Stimulated activated CD4-positive, alpha-beta T cell treated with anti-CD3 and anti-CD28 coated beads, Interleukin-4, amount 100 ng/mL, for 24 hours (primary cell): ENCODE measurements at regions not wholly inside any gene's neighbourhood (a gene's known extent, or its start where the extent isn't known, plus 50 kb on each side); places are given as distances from the start of the nearest gene placed in this dataset.
A peak's percentile ranks its signal among the peaks of the same experiment; 100 is the strongest.

ENCODE experiments used
- DNase-seq: peaks from one replicate; pipeline ENCODE4 v3.0.0-alpha.2; 2020

DNA sequence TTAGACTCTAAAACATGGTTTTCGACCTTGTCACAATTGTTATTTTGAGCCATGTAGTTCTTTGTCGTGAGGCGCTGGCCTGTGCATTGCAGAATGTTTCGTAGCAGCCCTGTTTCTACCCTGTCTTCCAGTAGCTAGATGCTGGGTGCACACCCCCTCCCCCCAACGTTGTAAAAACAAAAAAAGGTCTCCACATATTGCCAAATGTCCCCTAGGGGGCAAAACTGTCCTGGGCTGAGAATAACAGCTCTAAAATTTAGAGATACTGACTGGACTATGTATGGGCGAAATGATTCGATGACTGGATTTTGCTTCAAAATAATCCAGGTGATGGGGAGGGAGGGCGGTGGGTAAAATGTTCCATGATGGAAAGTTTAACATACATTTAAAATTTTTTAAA, 126.1 kb upstream of the FUT8 start:
- peak; percentile 22 for DNase-seq

DNA sequence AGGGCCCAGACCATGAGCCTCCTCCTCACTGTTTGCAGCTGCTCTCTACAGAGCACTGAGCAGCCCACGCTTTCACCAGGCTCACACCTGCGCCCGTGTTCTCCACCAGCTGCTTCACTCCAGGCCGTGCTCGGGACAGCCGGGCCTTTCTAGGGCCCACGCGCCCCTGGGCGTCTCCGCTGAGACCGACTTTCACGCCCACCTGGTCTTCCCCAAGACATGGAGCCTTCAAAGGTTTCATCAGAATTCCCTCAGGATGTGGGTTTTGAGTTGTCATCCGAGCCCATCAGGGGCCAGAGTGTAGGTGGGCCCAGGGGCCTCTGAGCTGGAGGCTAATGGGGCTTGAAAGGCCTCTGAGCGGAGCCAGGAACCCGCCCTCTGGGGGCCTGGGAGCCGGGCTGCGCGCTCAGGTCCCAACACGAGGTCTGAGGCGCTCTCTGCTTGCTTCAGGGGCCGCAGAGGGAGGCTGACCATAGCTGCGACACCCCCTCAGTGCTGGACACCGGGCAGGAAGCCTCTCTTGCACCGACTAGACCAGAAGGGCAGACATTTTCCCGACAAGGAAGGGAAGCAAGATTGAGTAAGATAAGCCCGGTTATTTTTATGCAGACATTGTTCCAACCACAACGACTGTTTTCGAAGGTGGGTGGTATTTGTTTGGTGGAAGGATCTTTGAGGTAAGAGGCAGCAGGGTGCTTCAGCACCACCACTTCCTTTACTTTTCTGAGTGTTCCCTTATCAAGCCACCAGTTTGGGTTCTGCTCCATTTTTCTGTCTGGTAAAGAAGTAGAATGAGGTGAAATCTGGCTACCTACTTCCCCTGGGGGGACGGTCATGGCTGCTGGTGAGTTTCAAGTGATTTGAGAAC, 125.0 kb upstream of the FUT8 start:
- DNase-seq, result peak; percentile 57

DNA sequence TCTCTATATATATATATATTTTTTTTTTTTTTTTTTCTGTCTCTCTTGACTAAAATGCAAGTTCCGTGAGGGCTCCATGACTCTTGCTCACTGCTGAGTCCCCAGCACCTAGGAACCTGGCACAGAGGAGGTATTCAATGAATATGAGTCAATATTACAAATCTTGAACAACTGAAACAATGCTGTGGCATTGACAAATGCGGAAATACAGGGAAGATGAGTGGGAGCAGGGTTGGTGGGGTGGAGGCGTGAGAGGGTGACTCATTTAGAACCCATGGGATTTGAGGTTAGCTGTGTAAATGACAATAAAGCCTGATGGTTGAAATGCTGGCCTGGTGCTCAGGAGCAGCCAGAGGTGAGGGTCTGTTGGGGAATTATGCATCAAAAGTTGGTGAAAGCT, 121.7 kb upstream of the FUT8 start:
- peak; percentile 64 for DNase-seq

DNA sequence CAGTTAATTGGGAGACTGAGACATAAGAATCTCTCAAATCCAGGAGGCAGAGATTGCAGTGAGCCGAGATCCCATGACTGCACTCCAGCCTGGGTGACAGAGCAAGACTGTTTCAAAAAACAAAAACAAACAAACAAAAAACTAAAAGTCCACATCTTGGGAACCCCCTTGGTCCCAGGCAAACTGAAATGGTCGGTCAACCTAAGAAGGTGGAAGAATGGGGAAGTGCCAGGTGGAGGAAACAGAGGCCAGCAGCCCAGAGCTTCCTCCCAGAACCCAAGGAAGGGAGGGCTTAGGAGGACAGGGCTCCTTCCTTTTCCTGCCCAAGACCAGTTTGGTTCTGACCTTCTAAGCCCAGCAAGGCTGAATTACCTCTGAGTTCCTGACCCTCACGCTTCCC, 121.0 kb upstream of the FUT8 start:
- no peak for DNase-seq

DNA sequence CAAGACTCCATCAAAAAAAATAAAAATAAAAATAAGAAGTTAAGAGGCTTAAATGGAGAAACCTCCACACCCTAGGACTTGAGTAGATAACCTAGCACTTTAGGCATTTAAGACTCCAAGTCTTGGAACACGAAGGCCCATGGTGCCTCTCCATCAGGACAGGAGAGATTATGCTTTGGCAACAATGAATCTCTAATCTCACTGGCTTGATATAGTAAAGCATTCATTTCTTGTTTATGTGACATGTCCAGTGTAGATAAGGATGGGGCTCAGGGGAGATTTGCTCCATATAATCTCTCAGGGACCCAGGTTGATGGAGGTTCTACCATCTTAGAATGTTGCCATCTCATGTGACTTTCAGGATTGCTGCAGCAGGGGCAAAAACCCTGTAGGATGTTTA, 117.7 kb upstream of the FUT8 start:
- no peak for DNase-seq

DNA sequence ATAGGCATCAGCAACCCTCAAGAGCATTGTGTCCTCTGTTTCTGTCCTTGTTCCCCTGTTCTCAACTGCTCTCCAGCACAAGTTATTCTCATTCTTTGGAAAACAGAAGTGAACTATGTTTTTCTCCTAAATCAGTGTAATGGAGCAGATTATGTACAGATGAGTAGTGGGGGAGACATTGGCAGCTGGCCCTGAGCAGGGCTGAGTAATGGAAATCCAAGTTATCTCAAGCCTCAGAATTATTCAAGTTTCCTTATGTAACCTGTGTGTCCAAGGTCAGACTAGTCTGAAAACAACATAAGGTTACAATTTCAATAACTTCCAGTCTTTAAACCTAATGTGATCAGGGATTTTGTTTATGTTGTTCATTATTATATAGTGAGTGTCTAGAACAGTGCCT, 116.1 kb upstream of the FUT8 start:
- DNase-seq, result no peak

DNA sequence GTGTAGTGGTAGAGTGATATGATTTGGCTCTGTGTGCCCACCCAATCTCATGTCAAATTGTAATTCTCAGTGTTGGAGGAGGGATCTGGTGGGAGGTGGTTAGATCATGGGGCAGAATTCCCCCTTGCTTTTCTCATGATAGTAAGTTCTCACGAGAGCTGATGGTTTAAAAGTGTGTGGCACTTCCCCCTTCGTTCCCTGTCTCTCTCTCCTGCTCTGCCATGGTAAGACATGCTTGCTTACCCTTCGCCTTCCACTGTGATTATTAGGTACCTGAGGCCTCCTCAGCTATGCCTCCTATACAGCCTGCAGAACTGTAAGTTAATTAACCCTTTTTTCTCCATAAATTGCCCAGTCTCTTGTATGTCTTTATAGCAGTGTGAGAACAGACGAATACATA, 115.7 kb upstream of the FUT8 start:
- DNase-seq, result no peak

DNA sequence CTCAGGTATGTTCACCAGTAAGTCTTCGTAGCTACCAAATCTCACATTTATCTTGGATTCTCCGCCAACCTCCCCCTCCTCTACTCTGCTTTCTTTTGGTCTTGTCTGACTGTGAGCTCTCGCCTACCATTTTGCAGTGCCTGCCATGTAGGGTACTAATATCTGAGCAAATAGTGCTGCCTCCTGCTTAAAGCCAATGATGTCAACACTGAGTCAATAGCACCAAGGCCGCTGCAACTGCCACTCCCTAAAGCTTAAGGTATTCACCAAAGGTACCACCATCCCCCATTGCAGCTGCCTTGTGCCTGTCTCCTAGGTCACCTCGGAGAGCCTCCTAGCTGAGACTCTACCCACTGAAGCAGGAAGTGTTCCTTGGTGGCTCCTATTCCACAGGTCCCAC, 114.8 kb upstream of the FUT8 start:
- DNase-seq, result no peak

DNA sequence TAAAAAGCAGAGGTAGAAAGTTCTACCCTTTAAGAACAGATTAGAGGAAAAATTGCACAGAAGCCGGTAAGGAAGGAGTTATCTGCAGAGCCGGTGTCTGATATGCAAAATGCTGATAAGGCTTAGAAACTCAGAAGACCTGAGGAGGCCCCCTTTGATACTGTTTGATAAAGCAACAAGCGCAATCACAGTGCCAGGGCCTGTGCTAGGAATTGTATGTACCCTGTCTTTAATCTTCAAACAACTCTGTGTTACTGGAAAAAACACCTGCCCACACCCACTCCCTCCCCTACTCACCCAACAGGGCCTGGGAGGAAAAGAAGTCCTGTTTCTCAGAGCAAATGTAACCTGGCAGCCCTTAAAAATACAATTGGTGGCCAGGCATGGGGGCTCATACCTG, 112.7 kb upstream of the FUT8 start:
- no peak for DNase-seq

DNA sequence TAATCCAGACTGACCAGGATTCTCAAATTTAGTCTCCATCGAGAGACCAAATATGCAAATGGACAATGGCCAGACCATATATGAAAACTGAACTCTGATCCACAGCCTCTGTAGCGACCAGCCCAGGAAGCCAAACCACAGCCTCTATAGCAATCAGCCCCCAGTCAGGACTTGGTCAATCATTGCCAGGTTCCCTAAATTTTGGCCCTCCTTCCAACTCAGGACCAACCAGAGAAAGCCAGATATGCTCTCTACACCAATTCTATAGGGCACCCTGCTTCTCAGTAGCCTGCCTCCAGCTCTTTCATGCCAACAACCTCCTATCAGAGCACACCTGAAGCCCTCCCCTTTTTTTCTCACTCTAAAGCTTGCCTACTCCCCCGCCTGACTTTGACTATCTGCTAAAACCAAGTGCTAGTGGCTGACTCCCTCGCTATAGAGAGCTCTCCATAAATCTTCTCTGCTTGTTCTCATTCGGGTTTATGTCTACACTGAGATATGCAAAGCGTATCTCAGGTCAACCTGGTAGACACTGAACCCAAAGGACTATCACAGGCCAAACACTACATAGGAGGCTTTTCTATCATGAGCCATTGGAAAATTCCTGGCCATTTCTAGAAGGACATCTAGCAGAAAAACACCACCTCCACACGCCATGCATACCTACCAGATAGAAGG, 110.5 kb upstream of the FUT8 start:
- DNase-seq, result no peak

DNA sequence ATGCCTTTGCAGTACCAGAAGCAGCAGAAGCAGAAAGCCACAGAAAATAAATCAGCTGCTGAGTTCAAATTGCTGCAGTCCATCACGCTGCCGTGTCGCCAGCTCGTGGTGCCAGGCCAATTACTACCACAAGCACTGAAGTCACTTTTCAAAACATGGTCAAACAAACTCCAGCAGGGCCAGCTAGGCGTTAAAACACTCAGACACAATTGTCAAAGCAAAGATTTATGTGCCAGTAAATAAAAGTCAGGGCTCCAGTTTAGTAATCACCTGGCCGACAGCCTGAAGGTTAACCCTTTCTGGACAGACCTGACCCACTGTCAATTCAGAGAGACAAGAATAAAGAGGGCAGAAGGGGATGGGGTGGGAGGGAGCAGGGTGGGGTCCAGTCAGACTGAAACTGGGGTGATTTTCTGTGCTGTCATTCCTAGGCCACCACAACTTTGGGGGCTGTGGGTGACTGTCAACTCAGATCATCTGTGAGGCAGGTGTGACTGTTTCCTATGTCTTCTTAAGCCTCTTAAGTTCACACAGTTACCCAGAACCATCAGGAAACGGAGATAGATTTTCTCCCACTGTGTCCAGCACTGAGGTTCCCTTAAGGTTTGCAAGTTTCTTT, 109.8 kb upstream of the FUT8 start:
- DNase-seq, result peak; percentile 48

DNA sequence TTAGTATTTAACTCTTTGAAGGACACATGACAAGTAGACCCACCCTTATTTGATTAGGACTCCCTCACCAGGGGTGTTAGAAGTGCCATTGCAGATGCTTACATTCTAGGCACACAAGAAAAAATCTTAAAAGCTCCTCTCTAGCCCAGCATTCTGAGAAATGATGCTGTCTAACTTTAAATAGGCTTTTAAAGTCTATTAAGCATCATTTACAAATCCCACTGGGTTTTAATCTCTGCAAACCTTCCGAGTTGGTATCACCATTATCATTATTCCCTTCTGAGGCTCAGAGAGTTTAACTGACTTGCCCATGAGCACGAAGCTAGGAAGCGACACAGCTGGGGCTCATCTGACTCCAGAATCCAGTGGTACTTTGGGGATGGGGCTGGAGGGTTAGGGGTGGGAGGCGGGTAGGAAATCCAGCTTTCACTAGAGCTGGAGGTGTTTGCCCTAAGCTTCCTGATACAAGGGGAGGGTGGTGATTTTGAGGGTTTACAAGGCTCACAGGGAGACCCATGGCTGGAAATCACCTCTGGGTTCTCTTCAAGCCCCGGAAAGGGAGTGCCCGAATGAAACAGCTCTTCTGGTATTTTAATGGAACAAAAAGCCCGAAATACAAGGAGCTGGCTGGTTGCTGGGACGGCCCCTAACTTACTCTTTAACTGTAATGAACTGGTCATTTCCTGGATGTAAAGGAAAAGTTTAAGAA, 109.2 kb upstream of the FUT8 start:
- no peak for DNase-seq

DNA sequence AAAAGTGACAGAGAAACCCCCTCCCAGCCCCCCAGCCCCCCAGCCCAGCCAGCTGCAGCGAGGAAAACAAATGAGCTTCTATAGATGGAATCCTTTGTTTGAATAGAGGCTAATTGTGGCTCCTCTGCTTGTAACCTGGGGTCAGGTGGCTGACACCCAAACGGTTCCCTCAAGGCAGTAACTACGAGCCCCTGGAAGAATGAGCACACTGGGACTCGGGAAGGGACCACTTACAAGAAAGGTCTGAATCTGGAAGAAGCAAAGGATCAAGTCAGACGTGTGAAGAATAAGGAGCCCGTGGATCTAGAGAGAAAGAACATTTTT, 108.7 kb upstream of the FUT8 start:
- DNase-seq, result no peak

DNA sequence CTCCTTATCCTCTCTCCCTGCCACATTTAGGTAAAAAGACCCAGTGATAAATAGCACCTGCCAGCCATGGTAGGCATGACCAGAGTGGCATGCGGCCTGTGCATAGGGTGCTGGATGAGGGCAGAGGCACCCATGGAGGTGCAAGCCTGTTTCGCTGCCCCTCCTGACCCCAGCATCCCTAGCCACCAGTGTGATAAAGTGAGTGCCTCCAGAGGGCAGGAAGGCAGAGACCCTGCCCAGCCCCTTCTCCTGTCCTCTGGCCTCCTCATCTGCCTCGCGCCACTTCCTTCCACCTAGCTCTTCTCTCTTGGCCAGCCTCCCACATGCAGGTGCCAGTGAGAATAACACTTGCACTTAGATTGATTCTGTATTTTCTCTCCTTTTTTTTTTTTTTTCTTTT, 108.3 kb upstream of the FUT8 start:
- no peak for DNase-seq

DNA sequence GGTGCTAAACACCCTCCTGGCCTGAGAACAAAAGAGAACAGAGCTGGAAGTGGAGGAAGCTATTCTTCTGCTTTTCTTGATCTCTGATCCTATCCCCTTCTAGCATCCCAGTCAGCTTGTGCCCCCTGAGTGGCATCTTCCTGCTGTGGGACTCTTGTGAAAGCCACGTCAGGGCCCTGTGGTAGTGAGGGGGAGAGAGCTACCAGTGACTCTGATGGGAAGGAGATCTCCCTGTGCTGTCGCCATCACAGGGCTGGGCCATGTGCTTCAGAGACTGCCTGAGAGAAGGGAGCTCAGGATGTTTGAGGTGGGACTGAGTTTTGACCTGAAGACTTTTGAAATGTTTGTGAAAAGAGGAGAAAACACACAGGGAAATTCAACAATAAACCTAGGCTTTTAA, 107.6 kb upstream of the FUT8 start:
- DNase-seq, result no peak

DNA sequence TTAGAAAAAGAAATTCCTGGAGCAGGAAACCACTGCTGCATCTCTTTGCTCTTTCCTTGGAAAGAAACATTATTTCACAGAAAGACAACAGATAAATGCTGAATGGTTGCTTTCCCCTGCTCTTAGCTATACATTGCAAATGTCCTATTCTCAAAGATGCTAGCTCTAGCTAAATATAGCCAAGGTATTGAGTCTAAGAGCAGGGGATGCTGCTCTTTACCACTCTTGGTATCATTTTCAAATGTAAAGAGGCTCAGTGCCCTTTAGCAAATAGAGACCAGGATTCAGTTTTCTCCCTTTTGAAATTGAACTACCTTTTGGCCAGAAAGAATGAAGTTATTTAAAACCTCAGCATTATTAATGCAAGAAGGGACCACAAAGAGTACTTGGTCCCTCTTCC, 104.0 kb upstream of the FUT8 start:
- DNase-seq, result no peak

DNA sequence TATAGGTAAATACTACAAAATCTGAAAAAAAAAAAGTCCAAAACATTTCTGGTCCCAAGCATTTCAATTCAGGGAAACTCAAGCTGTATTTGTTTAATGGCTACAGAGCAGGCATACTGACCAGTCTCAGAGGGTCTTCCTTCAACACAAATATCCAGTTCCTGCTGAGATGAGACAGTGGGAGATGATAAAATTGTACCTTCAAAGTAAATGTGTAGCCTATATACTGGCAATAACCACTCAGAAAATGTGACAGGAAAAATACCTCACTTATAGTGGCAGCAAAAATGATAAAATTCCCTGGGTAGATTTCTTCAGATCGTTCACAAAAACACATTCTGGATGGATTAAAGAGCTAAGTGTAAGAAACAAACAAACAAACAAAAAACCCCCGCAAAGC, 102.0 kb upstream of the FUT8 start:
- no peak for DNase-seq

DNA sequence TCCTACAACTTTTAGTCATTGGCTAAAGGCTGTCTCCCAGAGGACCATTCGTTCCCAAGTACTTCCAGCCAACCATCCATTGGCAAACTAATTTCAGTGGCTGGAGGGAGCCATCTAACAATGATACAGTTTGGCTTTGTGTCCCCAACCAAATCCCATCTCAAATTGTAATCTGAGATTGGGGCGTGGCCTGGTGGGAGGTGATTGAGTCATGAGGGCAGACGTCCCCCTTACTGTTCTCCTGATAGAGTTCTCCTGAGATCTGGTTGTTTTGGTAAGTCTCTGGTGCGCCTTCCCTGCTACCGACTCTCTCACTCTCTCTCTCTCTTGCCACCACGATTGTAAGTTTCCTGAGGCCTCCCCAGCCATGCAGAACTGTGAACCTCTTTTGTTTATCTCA, 99.7 kb upstream of the FUT8 start:
- DNase-seq, result no peak

DNA sequence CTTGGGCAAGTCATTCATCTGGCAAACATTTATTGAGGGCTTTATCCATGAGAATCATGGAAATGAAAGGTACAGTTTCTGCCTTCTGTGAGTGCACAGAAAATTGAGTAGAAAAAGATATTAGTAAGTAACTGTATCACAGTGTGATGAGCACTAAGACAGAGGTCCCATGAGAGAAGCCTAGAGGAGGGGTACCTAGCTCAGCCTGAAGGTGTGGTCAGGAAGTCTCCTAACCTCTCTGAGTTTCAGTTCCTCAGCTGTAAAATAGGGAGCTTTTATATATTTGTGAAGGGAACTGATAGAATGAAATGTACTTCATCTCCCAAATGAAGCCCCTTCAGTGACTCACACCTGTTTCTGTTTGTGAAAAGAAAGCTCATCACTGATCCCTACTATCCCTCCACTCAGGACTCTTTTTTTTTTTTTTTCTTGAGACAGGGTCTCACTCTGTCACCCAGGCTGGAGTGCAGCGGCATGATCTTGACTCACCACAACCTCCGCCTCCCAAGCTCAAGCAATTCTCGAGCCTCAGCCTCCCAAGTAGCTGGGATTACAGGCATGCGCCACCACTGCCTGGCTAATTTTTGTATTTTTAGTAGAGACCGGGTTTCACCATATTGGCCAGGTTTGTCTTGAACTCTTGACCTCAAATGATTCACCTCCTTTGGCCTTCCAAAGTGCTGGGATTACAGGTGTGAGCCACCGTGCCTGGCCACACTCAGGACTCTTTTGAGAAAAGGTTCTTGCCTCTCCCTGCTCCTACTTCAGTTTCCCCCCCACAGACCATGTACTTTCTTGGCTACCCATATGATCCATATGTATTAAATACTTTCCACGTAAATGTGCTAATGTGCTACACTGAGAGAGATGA, 93.7 kb upstream of the FUT8 start:
- no peak for DNase-seq

DNA sequence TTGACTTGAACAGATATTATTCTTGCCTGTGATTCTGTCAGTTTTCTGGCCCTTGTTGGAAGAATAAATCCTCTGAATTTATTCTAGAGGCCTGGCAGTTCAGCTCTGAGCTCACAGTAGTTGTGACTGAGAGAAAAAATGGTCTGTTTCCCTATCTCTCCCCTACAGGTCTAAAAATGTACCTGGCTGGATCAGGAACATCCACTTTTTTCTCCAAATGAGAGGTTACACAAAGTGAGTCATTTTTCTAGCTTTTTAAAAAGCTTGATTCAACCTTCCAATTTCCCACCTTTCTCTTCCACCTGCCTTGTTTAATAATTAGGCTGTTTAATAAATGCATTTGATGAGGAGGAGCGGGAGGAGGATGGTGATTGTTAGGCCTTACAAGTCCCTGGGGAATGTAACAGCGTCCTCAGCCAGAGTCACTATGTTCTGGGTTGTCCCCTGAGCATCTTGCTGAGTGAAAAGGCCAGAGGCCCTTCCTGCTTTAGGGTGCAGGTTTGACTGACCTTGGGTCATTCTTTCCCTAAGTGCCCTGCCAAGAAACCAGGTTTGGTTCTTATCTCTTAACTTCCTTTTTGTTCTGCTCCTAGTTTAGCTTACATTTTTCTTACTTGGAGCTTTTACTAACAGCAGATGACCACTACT, 91.7 kb upstream of the FUT8 start:
- DNase-seq, result no peak

DNA sequence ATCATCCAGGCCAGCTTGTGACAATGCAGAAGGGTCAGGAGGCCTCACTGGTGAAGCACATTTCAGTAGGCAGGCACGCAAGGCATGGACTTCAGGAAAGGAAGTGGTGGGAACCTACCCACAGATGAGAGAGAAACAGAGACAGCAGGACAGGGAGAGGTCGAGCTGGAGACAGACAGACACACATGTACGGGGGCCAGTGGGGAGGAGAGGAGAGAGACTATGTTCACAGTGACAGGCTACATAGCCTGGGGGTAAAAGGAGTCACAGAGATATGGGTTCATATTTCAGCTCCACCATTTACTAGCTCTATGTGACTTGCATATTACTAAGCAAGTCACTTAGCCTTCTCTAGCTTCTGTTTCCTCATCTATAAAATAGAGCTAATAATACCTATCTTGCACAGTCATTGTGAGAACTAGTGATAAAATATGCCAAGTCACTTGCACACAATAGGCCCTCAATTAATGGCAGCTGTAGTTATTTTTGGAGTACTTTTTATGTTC, 91.1 kb upstream of the FUT8 start:
- DNase-seq, result no peak

DNA sequence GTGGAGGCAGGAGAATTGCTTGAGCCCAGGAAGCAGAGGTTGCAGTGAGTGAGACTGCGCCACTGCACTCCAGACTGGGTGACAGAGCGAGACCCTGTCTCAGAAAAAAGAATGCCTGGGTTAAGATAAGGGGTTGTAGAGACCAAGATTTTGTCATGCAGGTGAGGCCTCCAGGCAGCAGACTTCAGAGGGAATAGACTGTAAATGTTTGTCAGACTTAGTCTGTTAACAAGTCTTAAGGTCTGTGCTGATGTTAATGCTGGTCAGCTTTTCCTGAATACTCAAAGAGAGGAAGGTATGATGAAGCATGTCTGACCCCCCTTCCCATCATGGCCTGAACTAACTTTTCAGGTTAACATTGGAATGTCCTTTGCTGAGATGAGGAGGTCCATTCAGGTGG, 83.0 kb upstream of the FUT8 start:
- DNase-seq, result no peak
